GM12891 (cell line): ENCODE measurements at regions not wholly inside any gene's neighbourhood (a gene's known extent, or its start where the extent isn't known, plus 50 kb on each side); places are given as distances from the start of the nearest gene placed in this dataset.

Experiments used
- DNase-seq: peaks from one replicate; pipeline ENCODE4 v3.0.0; 2011; ENCODE audit warnings: low spot score; ENCODE audit not compliant: insufficient read length
- FAIRE-seq: peaks from 2 replicates; lab custom pipeline; 2011; peaks lifted over from hg19 to GRCh38; lab: Jason Lieb, UNC
- PAX5 ChIP-seq: IDR thresholded peaks from 2 replicates; pipeline ENCODE4 v1.6.1; 2011; ENCODE audit warnings: low read length, moderate library complexity, mild to moderate bottlenecking; ENCODE audit not compliant: insufficient read depth, severe bottlenecking
- POLR2A ChIP-seq: IDR thresholded peaks from 2 replicates; pipeline ENCODE4 v1.6.1; 2011; ENCODE audit warnings: low read depth, low read length, control low read depth
- POLR2AphosphoS5 ChIP-seq: IDR thresholded peaks from 2 replicates; pipeline ENCODE4 v1.6.1; 2011; ENCODE audit warnings: low read depth, low read length, control low read depth
- POU2F2 ChIP-seq: IDR thresholded peaks from 2 replicates; pipeline ENCODE4 v1.6.1; 2011; ENCODE audit warnings: low read depth, mild to moderate bottlenecking, control low read depth, low read length, moderate library complexity
- SPI1 ChIP-seq: IDR thresholded peaks from 2 replicates; pipeline ENCODE4 v1.6.1; 2011; ENCODE audit warnings: low read depth, low read length, control low read depth
- TAF1 ChIP-seq: IDR thresholded peaks from 2 replicates; pipeline ENCODE4 v1.6.1; 2011; ENCODE audit warnings: low read depth, low read length, control low read depth

- TF ChIP-seq SPI1 (no peak), PAX5 (no peak)
- FAIRE-seq (no peak), DNase-seq (no peak)
These were observed 171.2 kb downstream of the FBXO15 start for GRCh38 chr18:73976433-73976832.

- DNase-seq (no peak), FAIRE-seq (no peak)
- no peak for TF ChIP-seq TAF1
- no peak for TF ChIP-seq SPI1
- TF ChIP-seq PAX5 = no peak
- no peak for TF ChIP-seq POU2F2
- no peak for TF ChIP-seq POLR2A
- TF ChIP-seq POLR2AphosphoS5 = no peak
These were observed 172.4 kb downstream of the FBXO15 start for GRCh38 chr18:73975266-73975665.

- no peak for FAIRE-seq
These were observed 173.7 kb downstream of the FBXO15 start for GRCh38 chr18:73973972-73974371.

GRCh38 chr18:73966954-73967353, 180.7 kb downstream of the FBXO15 start:
- DNase-seq (no peak), FAIRE-seq (no peak)
- TF ChIP-seq TAF1 = no peak
- TF ChIP-seq SPI1 = no peak
- TF ChIP-seq POLR2AphosphoS5 = no peak
- no peak for TF ChIP-seq POLR2A
- no peak for TF ChIP-seq POU2F2
- no peak for TF ChIP-seq PAX5

More at GRCh38 chr18:73973972-73974371, 173.7 kb downstream of the FBXO15 start:
- no peak for TF ChIP-seq SPI1
- no peak for TF ChIP-seq POU2F2
- TF ChIP-seq TAF1 = no peak
- no peak for TF ChIP-seq POLR2AphosphoS5
- no peak for TF ChIP-seq POLR2A
- TF ChIP-seq PAX5 = no peak
- DNase-seq = no peak

GRCh38 chr18:73962256-73962655, 185.4 kb downstream of the FBXO15 start:
- DNase-seq (no peak), FAIRE-seq (no peak)
- TF ChIP-seq POU2F2 = no peak
- TF ChIP-seq PAX5 = no peak
- TF ChIP-seq SPI1 = peak; percentile 78

GRCh38 chr18:73961804-73962203, 185.8 kb downstream of the FBXO15 start:
- DNase-seq = no peak
- TF ChIP-seq POLR2A = no peak
- FAIRE-seq = no peak

GRCh38 chr18:73959352-73959751, 188.3 kb downstream of the FBXO15 start:
- FAIRE-seq (no peak), DNase-seq (no peak)
- TF ChIP-seq SPI1 = no peak
- TF ChIP-seq POLR2A = no peak
- TF ChIP-seq POLR2AphosphoS5 = no peak
- no peak for TF ChIP-seq PAX5
- no peak for TF ChIP-seq POU2F2
- no peak for TF ChIP-seq TAF1

GRCh38 chr18:73954268-73954667, 193.4 kb downstream of the FBXO15 start:
- TF ChIP-seq SPI1 (no peak), PAX5 (no peak), POLR2AphosphoS5 (no peak), TAF1 (no peak), POLR2A (no peak), POU2F2 (no peak)
- DNase-seq = no peak
- no peak for FAIRE-seq

GRCh38 chr18:73952296-73952946, 195.2 kb downstream of the FBXO15 start:
- TF ChIP-seq POU2F2 = no peak
- no peak for TF ChIP-seq TAF1
- no peak for TF ChIP-seq POLR2AphosphoS5
- no peak for TF ChIP-seq SPI1
- TF ChIP-seq POLR2A = no peak
- TF ChIP-seq PAX5 = no peak
- FAIRE-seq (no peak), DNase-seq (no peak)

GRCh38 chr18:73950116-73950700, 197.4 kb downstream of the FBXO15 start:
- DNase-seq (no peak), FAIRE-seq (no peak)
- TF ChIP-seq POU2F2 (no peak), PAX5 (no peak), POLR2A (no peak), TAF1 (no peak), SPI1 (no peak), POLR2AphosphoS5 (no peak)
